ENCODE measurements at regions not wholly inside any gene's neighbourhood (a gene's known extent, or its start where the extent isn't known, plus 50 kb on each side); places are given as distances from the start of the nearest gene placed in this dataset.

DNA sequence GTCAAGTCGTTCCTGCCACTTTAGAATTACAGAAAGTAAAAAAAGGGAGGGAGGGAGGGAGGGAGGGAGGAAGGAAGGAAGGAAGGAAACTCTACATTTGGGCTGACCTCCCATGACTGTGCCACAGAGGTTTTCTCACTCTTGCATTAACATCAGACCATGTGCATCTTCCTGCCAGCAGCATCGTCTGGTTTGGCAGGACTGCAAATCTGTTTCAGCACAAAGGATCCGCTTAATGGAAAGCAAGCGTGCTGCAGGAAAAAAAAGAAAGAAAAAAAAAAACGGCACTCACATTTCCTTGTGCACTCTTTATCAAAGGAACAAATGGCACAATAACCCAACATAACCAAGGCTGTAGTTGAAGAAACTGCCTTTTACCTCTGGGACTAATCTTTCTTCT is 148.8 kb upstream of the HES1 start:
- H3K4ac ChIP-seq (replicated peaks; ENCODE audit: insufficient read length, low read depth, low read length) = no peak overlapping the region
- no peak overlapping the region for H2AFZ ChIP-seq (ENCODE audit: low read length)
- no peak overlapping the region for H3K9ac ChIP-seq (replicated peaks in 1 of 4; ENCODE audit: extremely low read depth in 1 of 4, low read depth in 3 of 4, low read length in 3 of 4)
- DNase-seq (ENCODE audit: low read depth in 1 of 2, low spot score in 2 of 2) = no peak
- H2BK20ac ChIP-seq (ENCODE audit: low read length) = no peak overlapping the region
- H3K4me2 ChIP-seq (ENCODE audit: insufficient read depth in 1 of 2, low read depth in 2 of 2, low read length in 2 of 2) = no peak overlapping the region
- H3K79me2 ChIP-seq (ENCODE audit: control insufficient read depth in 1 of 2, insufficient read depth in 2 of 2, low read length in 2 of 2) = no peaks in the 10 kb centered on the region
- no peak overlapping the region for H4K91ac ChIP-seq (replicated peaks; ENCODE audit: insufficient read length, low read length)
- no peak overlapping the region for H2AK5ac ChIP-seq (ENCODE audit: low read depth, low read length)
- CTCF ChIA-PET (ENCODE audit: partially characterized antibody) = interaction anchor here (2.8 kb wide), 1 partner anchor 15 kb away, joined by 8 read pairs; no protein-coding TSS in a partner anchor
- no peak overlapping the region for H4K5ac ChIP-seq (ENCODE audit: insufficient read length, low read depth, low read length)
- H2BK12ac ChIP-seq (ENCODE audit: low read depth, low read length) = no peak overlapping the region
- no peaks in the 10 kb centered on the region; a peak in 1 of 7 replicates for H3K4me1 ChIP-seq (replicated peaks in 1 of 4; ENCODE audit: control insufficient read depth in 3 of 4, insufficient read depth in 4 of 4, low read length in 3 of 4)
- H3K56ac ChIP-seq (replicated peaks; ENCODE audit: insufficient read length, low read depth, low read length) = no peak overlapping the region
- no peak overlapping the region for H2BK15ac ChIP-seq (ENCODE audit: low read length)
- no peak overlapping the region for H3K4me3 ChIP-seq (ENCODE audit: extremely low read depth in 1 of 4, insufficient read depth in 2 of 4, low read depth in 3 of 4, low read length in 4 of 4)
- H3K27me3 ChIP-seq (replicated peaks in 1 of 4; ENCODE audit: control insufficient read depth in 3 of 4, extremely low read depth in 1 of 4, insufficient read depth in 3 of 4, low read length in 3 of 4) = no peaks in the 10 kb centered on the region; a peak in 1 of 7 replicates
- no peak overlapping the region for H3K23ac ChIP-seq (ENCODE audit: insufficient read length)
- no peak overlapping the region for H2BK120ac ChIP-seq (replicated peaks; ENCODE audit: low read depth, low read length)
- H3K18ac ChIP-seq (ENCODE audit: extremely low read depth, low read length) = no peak overlapping the region
- no peaks in the 10 kb centered on the region for H4K20me1 ChIP-seq (replicated peaks in 1 of 2; ENCODE audit: control insufficient read depth in 1 of 2, insufficient read depth in 2 of 2, low read length in 2 of 2)
- no peak for FAIRE-seq
- H3K14ac ChIP-seq (ENCODE audit: insufficient read length) = no peak overlapping the region
- no peaks in the 10 kb centered on the region for H3K9me3 ChIP-seq (ENCODE audit: insufficient read depth in 2 of 2, low read depth in 1 of 2, low read length in 1 of 2)
- no peak overlapping the region; the same call in 1 of the 2 replicates for H4K8ac ChIP-seq (ENCODE audit: extremely low read depth, insufficient read depth, low read length)
- 63% methylated on average over 5 of the region's 5 CpGs; no CpG with 5 or more reads in 1 of the 2 experiments for WGBS, 2 experiments (ENCODE audit: extremely low coverage in 1 of 2, insufficient coverage in 1 of 2, insufficient read length in 1 of 2, insufficient replicate concordance in 2 of 2, low coverage in 1 of 2, low lambda C conversion rate in 2 of 2, missing lambda C conversion rate in 1 of 2)
- no peaks in the 10 kb centered on the region for H3K23me2 ChIP-seq (ENCODE audit: low read depth, low read length)
- POLR2A ChIA-PET (ENCODE audit: partially characterized antibody) = no interaction called here
- TF ChIP-seq SRF (IDR thresholded peaks at IDR 0.05; ENCODE audit: low read depth, low read length) (no peak), RFX5 (IDR thresholded peaks at IDR 0.05; ENCODE audit: borderline replicate concordance, low read depth, low read length) (no peak), GABPA (IDR thresholded peaks at IDR 0.05; ENCODE audit: borderline replicate concordance, insufficient read depth, low read length) (no peak), PHF8 (conservative IDR thresholded peaks at IDR 0.05; ENCODE audit: low read depth, low read length) (no peak), SUZ12 (IDR thresholded peaks at IDR 0.05; ENCODE audit: low read length) (no peak), SIX5 (IDR thresholded peaks at IDR 0.05; ENCODE audit: low read depth, low read length) (no peak), MAX (IDR thresholded peaks at IDR 0.05) (no peak)
- H2BK5ac ChIP-seq (ENCODE audit: low read depth, low read length) = no peak overlapping the region
- no peaks in the 10 kb centered on the region for H3K79me1 ChIP-seq (ENCODE audit: low read depth, low read length)
- no peak overlapping the region for H3K27ac ChIP-seq (ENCODE audit: low read depth, low read length)
- H3K36me3 ChIP-seq (ENCODE audit: control insufficient read depth in 2 of 4, insufficient read depth in 4 of 4, low read length in 3 of 4) = no peaks in the 10 kb centered on the region

Measured in H1 (cell line).